Adrenal gland (tissue), 9 donors: ENCODE measurements at regions not wholly inside any gene's neighbourhood (a gene's known extent, or its start where the extent isn't known, plus 50 kb on each side); places are given as distances from the start of the nearest gene placed in this dataset.

ENCODE experiments used
- DNase-seq, 7 donors: peaks; one replicate each; pipeline ENCODE4 v3.0.0-alpha.2; 2019 to 2020
- H3K27ac ChIP-seq, 5 donors: fragments of 200-600 bp; sonication (generic) in 4 of 5; 1 replicate in 3 of 5; 2 replicates in 2 of 5; pipeline versions ENCODE4 v1.5.1 to v1.8.0; 2016 to 2020; ENCODE audit warnings: mild to moderate bottlenecking in 1 of 5
- H3K27me3 ChIP-seq: fragments of 200-600 bp; 2 replicates; pipeline ENCODE4 v1.8.0; 2021
- H3K36me3 ChIP-seq, 2 donors: fragments of 200-600 bp; replicated peaks in 1 of 2; 1 replicate in 1 of 2; 2 replicates in 1 of 2; pipeline versions ENCODE4 v1.5.1 to v1.8.0; 2018 to 2022
- H3K4me1 ChIP-seq, 2 donors: fragments of 200-600 bp; replicated peaks in 1 of 2; 1 replicate in 1 of 2; 2 replicates in 1 of 2; pipeline versions ENCODE4 v1.5.1 to v1.8.0; 2018 to 2021
- H3K4me3 ChIP-seq, 4 donors: fragments of 200-600 bp; sonication (generic) in 3 of 4; one replicate each; pipeline ENCODE4 v1.5.1; 2016 to 2018
- H3K9me3 ChIP-seq, 3 donors: fragments of 200-600 bp; sonication (generic) in 1 of 3; replicated peaks in 1 of 3; 1 replicate in 2 of 3; 2 replicates in 1 of 3; pipeline versions ENCODE4 v1.5.1 to v1.8.0; 2016 to 2021
- POLR2A ChIP-seq, 2 donors: fragments of 450-650 bp; IDR thresholded peaks; one replicate each; pipeline ENCODE4 v1.6.1; 2017; ENCODE audit warnings: antibody characterized with exemption in 2 of 2, mild to moderate bottlenecking in 2 of 2, moderate library complexity in 1 of 2
- WGBS, 4 donors: extraction: QIAGEN DNeasy Blood & Tissue Kit in 2 of 4; methylation state at CpG; one replicate each; pipeline versions ENCODE4 v1.1.5 to v1.1.7; 2013 to 2017; 5-methylcytosine and 5-hydroxymethylcytosine counted together
- intact Hi-C, 2 donors: fragments of 100-400 bp; cut with DNase I; formaldehyde crosslinking; loops; one replicate each; pipeline versions ENCODE4 v1.14.1 to v1.15.0; 2022 to 2023
- TF ChIP-seq, protein P1 (sequence below), 6 experiments: fragments of 450-650 bp in 4 of 6; fragments of 200-600 bp in 2 of 6; sonication (generic) in 1 of 6; IDR thresholded peaks; 1 replicate in 5 of 6; 2 replicates in 1 of 6; pipeline versions ENCODE4 v1.5.1 to v1.8.0; 2016 to 2021; ENCODE audit warnings: antibody characterized with exemption in 6 of 6, mild to moderate bottlenecking in 2 of 6, moderate library complexity in 1 of 6
- donor health status: healthy with polysubstance abuse.
- donor health status: Bipolar disorder and iron deficiency.
- donor health status: DM: yes; HTN: yes; CAD: no.
- donor health status: DM: no; HTN: no; CAD: no.
- donor health status: DM: no; HTN: no; CAD: no.

DNA sequence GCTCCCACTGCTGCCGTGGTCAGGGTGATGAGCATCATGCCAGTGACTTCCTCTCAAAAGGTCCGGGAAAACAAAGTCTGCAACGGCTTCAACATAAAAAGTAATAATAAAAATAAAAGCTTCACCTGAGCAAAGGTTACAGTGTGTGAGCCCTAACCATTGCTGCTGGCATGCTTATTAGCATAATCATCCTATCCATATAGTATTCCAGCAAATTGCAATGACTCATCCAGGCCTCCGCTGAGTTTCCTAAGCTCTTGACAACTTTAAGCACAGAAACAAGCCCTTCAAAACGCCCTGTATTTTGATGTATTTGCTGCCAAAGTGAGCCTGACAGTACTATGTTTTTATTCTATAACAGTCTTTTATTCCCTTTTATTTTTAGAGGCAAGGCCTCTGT is 100.5 kb downstream of the AASDH start:
- DNase-seq = no peak
- TF ChIP-seq POLR2A (IDR thresholded peaks at IDR 0.05) = no peak
- TF ChIP-seq, protein P1, sequence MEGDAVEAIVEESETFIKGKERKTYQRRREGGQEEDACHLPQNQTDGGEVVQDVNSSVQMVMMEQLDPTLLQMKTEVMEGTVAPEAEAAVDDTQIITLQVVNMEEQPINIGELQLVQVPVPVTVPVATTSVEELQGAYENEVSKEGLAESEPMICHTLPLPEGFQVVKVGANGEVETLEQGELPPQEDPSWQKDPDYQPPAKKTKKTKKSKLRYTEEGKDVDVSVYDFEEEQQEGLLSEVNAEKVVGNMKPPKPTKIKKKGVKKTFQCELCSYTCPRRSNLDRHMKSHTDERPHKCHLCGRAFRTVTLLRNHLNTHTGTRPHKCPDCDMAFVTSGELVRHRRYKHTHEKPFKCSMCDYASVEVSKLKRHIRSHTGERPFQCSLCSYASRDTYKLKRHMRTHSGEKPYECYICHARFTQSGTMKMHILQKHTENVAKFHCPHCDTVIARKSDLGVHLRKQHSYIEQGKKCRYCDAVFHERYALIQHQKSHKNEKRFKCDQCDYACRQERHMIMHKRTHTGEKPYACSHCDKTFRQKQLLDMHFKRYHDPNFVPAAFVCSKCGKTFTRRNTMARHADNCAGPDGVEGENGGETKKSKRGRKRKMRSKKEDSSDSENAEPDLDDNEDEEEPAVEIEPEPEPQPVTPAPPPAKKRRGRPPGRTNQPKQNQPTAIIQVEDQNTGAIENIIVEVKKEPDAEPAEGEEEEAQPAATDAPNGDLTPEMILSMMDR (IDR thresholded peaks at IDR 0.05) = no peak
- Histone ChIP-seq H3K4me3 (no peak overlapping the region), H3K27me3 (no peaks in the 10 kb centered on the region), H3K9me3 (no peaks in the 10 kb centered on the region), H3K4me1 (no peaks in the 10 kb centered on the region), H3K36me3 (no peaks in the 10 kb centered on the region), H3K27ac (no peak overlapping the region)
- intact Hi-C loops = no loop called here
- WGBS, 4 donors = 84 to 89% (median 85%) methylated on average over 5 of the region's 5 CpGs

DNA sequence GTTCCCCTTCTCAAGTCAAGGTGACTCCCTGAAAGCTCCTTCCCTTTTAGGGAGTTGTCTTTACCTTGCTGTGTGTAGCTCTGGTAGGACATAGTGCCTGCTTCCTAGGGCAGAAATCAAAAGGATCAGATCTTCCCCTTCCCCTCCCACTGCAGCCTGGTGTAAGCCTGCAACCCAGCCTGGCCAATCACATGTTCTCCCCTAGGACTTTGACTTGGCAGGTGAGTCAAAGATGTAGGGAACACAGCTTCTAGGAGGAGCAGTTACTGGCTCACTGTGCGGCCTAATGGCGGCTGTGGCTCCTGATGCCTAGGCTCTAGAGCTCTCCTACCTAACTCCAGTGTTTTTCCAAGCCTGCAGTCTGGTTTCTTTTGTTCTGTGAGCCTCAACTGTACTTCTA is 103.9 kb downstream of the AASDH start:
- Histone ChIP-seq H3K4me3 (no peak overlapping the region), H3K4me1 (no peaks in the 10 kb centered on the region), H3K36me3 (no peaks in the 10 kb centered on the region), H3K27ac (no peak overlapping the region), H3K27me3 (no peaks in the 10 kb centered on the region), H3K9me3 (no peaks in the 10 kb centered on the region)
- no peak for DNase-seq
- intact Hi-C loops = no loop called here
- TF ChIP-seq, protein P1 (IDR thresholded peaks at IDR 0.05) = no peak
- no peak for TF ChIP-seq POLR2A (IDR thresholded peaks at IDR 0.05)
- WGBS, 4 donors = 90 to 100% (median 91%) methylated on average over 2 of the region's 2 CpGs

DNA sequence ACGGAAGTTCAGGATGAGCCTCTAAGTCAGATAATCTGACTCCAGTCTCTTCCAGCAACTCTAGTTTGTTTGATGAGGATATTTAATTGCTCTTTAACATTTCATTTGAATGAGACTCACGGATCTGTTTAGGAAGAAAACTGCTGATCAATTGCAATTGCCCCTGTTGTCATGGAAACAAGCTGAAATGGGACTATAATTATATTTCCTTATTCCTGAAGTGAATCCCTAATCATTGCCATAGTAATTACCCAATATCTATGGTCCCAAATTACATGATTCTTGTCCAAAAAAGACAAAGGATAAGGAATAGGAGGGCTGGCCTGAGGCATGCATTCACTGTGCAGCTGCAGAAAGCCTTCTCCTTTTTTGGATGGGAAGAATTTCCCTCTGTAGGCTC is 105.3 kb downstream of the AASDH start:
- TF ChIP-seq, protein P1 (IDR thresholded peaks at IDR 0.05) = no peak
- no peak for TF ChIP-seq POLR2A (IDR thresholded peaks at IDR 0.05)
- Histone ChIP-seq H3K36me3 (no peaks in the 10 kb centered on the region), H3K9me3 (no peaks in the 10 kb centered on the region), H3K4me1 (no peaks in the 10 kb centered on the region), H3K27ac (no peak overlapping the region), H3K4me3 (no peak overlapping the region), H3K27me3 (no peaks in the 10 kb centered on the region)
- 70 to 75% (median 75%) methylated on average over 2 of the region's 2 CpGs for WGBS, 4 donors
- no peak for DNase-seq
- intact Hi-C loops = no loop called here

DNA sequence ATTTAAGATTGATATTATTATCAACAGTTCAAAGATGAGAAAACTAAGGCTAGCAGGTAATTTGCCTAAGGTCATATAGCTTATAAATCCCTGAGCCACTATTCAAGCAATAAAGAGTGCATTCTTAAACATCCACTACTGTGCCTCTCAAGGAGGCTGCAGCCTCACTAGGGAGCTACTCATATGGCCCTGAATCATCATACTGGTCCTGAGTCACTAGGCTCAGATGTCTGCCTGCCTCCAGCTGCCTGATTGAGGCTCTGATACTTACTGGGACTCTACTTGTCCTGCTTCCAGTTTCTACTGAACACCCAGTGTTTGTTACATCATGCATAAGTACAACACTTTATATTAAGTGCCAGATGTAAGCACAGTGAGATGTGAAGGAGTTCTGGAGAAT is 110.7 kb downstream of the AASDH start:
- no peak for TF ChIP-seq POLR2A (IDR thresholded peaks at IDR 0.05)
- H3K36me3 ChIP-seq = no peaks in the 10 kb centered on the region
- H3K4me1 ChIP-seq = no peaks in the 10 kb centered on the region
- H3K27me3 ChIP-seq = no peaks in the 10 kb centered on the region
- H3K4me3 ChIP-seq = no peak overlapping the region
- intact Hi-C loops = no loop called here
- H3K9me3 ChIP-seq = no peaks in the 10 kb centered on the region
- H3K27ac ChIP-seq = no peak overlapping the region
- no peak for DNase-seq

GRCh38 chr4:56273391-56273790 is 113.9 kb downstream of the AASDH start:
- no peak for DNase-seq
- H3K36me3 ChIP-seq = no peaks in the 10 kb centered on the region

More at GRCh38 chr4:56273391-56273790, 113.9 kb downstream of the AASDH start:
- intact Hi-C loops = no loop called here
- Histone ChIP-seq H3K27ac (no peak overlapping the region), H3K9me3 (no peaks in the 10 kb centered on the region), H3K4me3 (no peak overlapping the region), H3K4me1 (no peaks in the 10 kb centered on the region), H3K27me3 (no peaks in the 10 kb centered on the region)
- no peak for TF ChIP-seq POLR2A (IDR thresholded peaks at IDR 0.05)
- TF ChIP-seq, protein P1 (IDR thresholded peaks at IDR 0.05) = no peak
- 70 to 84% (median 77%) methylated on average over 2 of the region's 2 CpGs for WGBS, 4 donors
